HepG2 (cell line): ENCODE measurements at regions not wholly inside any gene's neighbourhood (a gene's known extent, or its start where the extent isn't known, plus 50 kb on each side); places are given as distances from the start of the nearest gene placed in this dataset.
"Not testable (repeated sequence)": the region's sequence is repeated elsewhere in the genome, so short reads cannot be mapped to it uniquely, and the experiment has no call there.

Source experiments
- ATF2 ChIP-seq: sonication (generic); formaldehyde crosslinking; IDR thresholded peaks from 2 replicates; pipeline ENCODE4 v1.4.0; 2020; ENCODE audit warnings: missing genetic modification reagents
- MYC ChIP-seq: sonication (generic); formaldehyde crosslinking; IDR thresholded peaks from 2 replicates; pipeline ENCODE4 v1.9.0; 2021; ENCODE audit warnings: missing genetic modification reagents, borderline replicate concordance
- PHB2 ChIP-seq: fragments of 450-650 bp; IDR thresholded peaks from 2 replicates; pipeline ENCODE4 v1.6.1; 2018; ENCODE audit not compliant: partially characterized antibody
- ZFP37 ChIP-seq: sonication (generic); formaldehyde crosslinking; IDR thresholded peaks from 2 replicates; pipeline ENCODE4 v1.4.0; 2020; ENCODE audit warnings: missing genetic modification reagents, borderline replicate concordance

DNA sequence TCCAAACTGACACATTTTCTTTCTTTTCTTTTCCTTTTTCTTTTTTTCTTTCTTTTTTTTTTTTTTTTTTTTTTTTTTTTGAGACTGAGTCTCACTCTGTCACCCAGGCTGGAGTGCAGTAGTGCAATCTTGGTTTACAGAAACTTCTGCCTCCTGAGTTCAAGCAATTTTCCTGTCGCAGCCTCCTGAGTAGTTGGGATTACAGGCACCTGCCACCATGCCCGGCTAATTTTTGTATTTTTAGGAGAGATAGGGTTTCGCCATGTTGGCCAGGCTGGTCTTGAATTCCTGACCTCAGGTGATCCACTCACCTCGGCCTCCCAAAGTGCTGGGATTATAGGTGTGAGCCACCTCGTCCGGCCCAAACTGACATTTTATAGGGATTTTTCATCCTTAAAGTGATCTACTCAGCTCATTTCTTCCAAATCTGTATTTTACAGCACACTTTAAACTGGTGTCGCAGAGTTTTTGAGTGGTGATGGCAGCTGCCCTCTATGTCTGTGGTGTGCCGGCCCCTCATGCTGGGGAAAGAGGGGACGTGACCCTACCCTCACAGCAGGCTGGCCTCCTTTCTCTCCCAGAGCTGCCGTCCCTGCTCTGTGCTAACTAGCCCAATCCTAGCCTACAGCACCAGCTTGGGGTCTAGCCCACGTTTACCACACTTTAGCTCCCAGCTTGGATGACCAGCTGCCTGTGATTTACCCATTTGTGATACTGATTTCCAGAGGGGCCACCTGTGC lies 211.9 kb upstream of the HAAO start:
- TF ChIP-seq PHB2; ZFP37 (CRISPR knock-in tag); MYC (CRISPR knock-in tag); ATF2 (CRISPR knock-in tag): not testable (repeated sequence)
